ENCODE measurements at regions not wholly inside any gene's neighbourhood (a gene's known extent, or its start where the extent isn't known, plus 50 kb on each side); places are given as distances from the start of the nearest gene placed in this dataset.
A peak's percentile ranks its signal among the peaks of the same experiment; 100 is the strongest.

DNA sequence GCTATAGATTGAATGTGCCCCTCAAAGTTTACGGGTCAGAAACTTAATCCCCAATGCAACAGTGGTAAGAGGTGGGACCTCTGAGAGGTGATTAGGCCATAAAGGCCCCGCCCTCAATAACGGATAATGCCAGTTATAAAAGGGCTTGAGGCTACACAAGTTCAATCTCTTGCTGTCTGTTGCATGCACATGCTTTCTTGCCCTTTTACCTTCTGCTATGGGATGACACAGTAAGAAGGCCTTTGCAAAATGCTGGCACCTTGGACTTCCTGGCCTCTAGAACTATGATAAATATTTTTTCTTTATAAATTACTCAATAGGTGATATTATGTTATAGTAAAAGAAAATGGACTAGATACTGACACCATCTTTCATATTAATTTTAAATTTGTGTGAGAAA, 806.1 kb downstream of the TENT5A start:
- no peak for DNase-seq
- Histone ChIP-seq H3K4me1 (ENCODE audit: control insufficient read depth in 5 of 5, insufficient read depth in 5 of 5, low read length in 5 of 5) (peaks cover 0 to 3% (median 0%) of the 10 kb centered on the region in 5 donors), H3K27me3 (ENCODE audit: control insufficient read depth in 3 of 3, insufficient read depth in 3 of 3, low read length in 2 of 3) (no peaks in the 10 kb centered on the region), H3K9ac (ENCODE audit: insufficient read depth in 1 of 2, low read length in 2 of 2) (no peak overlapping the region), H3K4me3 (no peak overlapping the region), H3K9me3 (ENCODE audit: control insufficient read depth in 4 of 4, insufficient read depth in 3 of 4, low read length in 3 of 4) (no peaks in the 10 kb centered on the region), H3K36me3 (ENCODE audit: control insufficient read depth in 4 of 4, insufficient read depth in 4 of 4, low read length in 4 of 4) (no peaks in the 10 kb centered on the region), H3K27ac (ENCODE audit: low read depth in 1 of 2, low read length in 1 of 2) (no peak overlapping the region)
- ATAC-seq (ENCODE audit: insufficient read depth, low FRiP score), result no peak
- TF ChIP-seq, protein P1, sequence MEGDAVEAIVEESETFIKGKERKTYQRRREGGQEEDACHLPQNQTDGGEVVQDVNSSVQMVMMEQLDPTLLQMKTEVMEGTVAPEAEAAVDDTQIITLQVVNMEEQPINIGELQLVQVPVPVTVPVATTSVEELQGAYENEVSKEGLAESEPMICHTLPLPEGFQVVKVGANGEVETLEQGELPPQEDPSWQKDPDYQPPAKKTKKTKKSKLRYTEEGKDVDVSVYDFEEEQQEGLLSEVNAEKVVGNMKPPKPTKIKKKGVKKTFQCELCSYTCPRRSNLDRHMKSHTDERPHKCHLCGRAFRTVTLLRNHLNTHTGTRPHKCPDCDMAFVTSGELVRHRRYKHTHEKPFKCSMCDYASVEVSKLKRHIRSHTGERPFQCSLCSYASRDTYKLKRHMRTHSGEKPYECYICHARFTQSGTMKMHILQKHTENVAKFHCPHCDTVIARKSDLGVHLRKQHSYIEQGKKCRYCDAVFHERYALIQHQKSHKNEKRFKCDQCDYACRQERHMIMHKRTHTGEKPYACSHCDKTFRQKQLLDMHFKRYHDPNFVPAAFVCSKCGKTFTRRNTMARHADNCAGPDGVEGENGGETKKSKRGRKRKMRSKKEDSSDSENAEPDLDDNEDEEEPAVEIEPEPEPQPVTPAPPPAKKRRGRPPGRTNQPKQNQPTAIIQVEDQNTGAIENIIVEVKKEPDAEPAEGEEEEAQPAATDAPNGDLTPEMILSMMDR (IDR thresholded peaks at IDR 0.05; ENCODE audit: control extremely low read depth, extremely low read depth), result no peak
- WGBS, 2 donors, result 62 to 89% methylated on average over 3 of the region's 3 CpGs

DNA sequence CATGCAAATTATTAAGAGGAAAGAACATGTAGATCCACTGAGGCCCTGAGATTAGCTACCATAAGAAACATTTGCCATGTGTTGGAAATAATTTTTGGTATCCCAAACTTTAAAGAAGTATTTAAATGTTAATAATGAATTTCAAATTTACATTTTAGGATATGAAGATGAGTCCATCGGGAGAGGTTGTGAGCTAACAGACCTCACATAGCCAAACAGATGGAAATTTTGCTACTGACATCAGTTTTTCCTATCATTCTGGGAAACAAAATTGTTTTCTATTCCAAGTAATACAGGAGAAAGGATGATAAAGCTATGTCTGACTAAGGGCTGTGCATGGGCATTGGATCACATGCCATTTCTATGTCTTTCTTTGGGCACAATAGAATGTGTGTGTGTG, 809.6 kb downstream of the TENT5A start:
- no peak overlapping the region for H3K9ac ChIP-seq (ENCODE audit: insufficient read depth in 1 of 2, low read length in 2 of 2)
- H3K27ac ChIP-seq (ENCODE audit: low read depth in 1 of 2, low read length in 1 of 2), result no peak overlapping the region
- no peak overlapping the region for H3K4me3 ChIP-seq
- no peaks in the 10 kb centered on the region for H3K27me3 ChIP-seq (ENCODE audit: control insufficient read depth in 3 of 3, insufficient read depth in 3 of 3, low read length in 2 of 3)
- no peak for ATAC-seq (ENCODE audit: insufficient read depth, low FRiP score)
- DNase-seq, result no peak
- H3K9me3 ChIP-seq (ENCODE audit: control insufficient read depth in 4 of 4, insufficient read depth in 3 of 4, low read length in 3 of 4), result no peaks in the 10 kb centered on the region
- WGBS, 2 donors, result 86 to 90% methylated on average over 1 of the region's 1 CpG
- H3K36me3 ChIP-seq (ENCODE audit: control insufficient read depth in 4 of 4, insufficient read depth in 4 of 4, low read length in 4 of 4), result no peaks in the 10 kb centered on the region
- peaks cover 0 to 20% (median 0%) of the 10 kb centered on the region in 5 donors for H3K4me1 ChIP-seq (ENCODE audit: control insufficient read depth in 5 of 5, insufficient read depth in 5 of 5, low read length in 5 of 5)
- TF ChIP-seq, protein P1 (IDR thresholded peaks at IDR 0.05; ENCODE audit: control extremely low read depth, extremely low read depth), result no peak

DNA sequence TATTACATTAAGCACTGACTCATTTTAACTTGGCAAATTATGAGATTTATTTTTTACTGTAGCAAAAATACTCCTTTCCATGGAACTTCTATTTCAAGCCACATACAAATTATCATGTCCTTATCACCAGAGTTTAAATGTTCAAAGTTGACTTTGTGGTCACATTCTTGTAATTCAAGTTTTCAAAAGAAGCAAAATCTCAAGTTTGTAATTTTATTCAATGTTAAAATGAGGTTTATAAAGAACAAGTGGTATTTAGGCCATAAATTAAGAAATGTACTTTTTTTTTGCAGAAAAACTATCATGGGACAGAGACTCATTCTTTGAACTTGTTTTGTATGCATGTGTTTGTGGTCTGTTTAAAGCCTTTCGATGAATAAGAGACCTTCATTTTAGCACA, 811.5 kb downstream of the TENT5A start:
- no peak for DNase-seq
- H3K9ac ChIP-seq (ENCODE audit: insufficient read depth in 1 of 2, low read length in 2 of 2), result no peak overlapping the region
- no peaks in the 10 kb centered on the region for H3K27me3 ChIP-seq (ENCODE audit: control insufficient read depth in 3 of 3, insufficient read depth in 3 of 3, low read length in 2 of 3)
- peaks cover 0 to 4% (median 0%) of the 10 kb centered on the region in 4 donors for H3K9me3 ChIP-seq (ENCODE audit: control insufficient read depth in 4 of 4, insufficient read depth in 3 of 4, low read length in 3 of 4)
- peaks cover 0 to 20% (median 0%) of the 10 kb centered on the region in 5 donors for H3K4me1 ChIP-seq (ENCODE audit: control insufficient read depth in 5 of 5, insufficient read depth in 5 of 5, low read length in 5 of 5)
- TF ChIP-seq, protein P1 (IDR thresholded peaks at IDR 0.05; ENCODE audit: control extremely low read depth, extremely low read depth), result no peak
- ATAC-seq (ENCODE audit: insufficient read depth, low FRiP score), result no peak
- no peak overlapping the region for H3K4me3 ChIP-seq
- H3K27ac ChIP-seq (ENCODE audit: low read depth in 1 of 2, low read length in 1 of 2), result no peak overlapping the region
- no peaks in the 10 kb centered on the region for H3K36me3 ChIP-seq (ENCODE audit: control insufficient read depth in 4 of 4, insufficient read depth in 4 of 4, low read length in 4 of 4)
- WGBS, 2 donors, result 85 to 90% methylated on average over 1 of the region's 1 CpG

DNA sequence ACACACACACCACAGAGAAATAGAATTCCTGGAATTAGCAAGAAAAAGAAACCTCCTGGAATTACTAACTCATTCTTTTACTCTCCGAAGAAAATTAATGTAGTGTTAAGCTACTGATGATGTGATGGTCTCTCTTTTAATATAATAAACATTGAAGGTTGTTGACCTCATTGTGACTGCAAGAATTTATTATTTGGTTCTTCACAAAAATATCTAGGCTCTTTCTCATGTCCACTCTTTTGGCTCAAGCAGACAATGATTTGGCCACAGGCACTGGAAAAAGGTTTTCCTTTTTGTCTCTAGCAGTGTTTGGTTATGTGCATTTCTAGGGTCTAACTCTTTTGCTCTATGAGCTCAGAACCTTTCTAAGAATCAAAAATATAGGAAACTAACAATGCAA, 811.9 kb downstream of the TENT5A start:
- H3K9me3 ChIP-seq (ENCODE audit: control insufficient read depth in 4 of 4, insufficient read depth in 3 of 4, low read length in 3 of 4), result peaks cover 0 to 4% (median 0%) of the 10 kb centered on the region in 4 donors
- no peak overlapping the region for H3K27ac ChIP-seq (ENCODE audit: low read depth in 1 of 2, low read length in 1 of 2)
- no peaks in the 10 kb centered on the region for H3K36me3 ChIP-seq (ENCODE audit: control insufficient read depth in 4 of 4, insufficient read depth in 4 of 4, low read length in 4 of 4)
- H3K9ac ChIP-seq (ENCODE audit: insufficient read depth in 1 of 2, low read length in 2 of 2), result no peak overlapping the region
- H3K4me1 ChIP-seq (ENCODE audit: control insufficient read depth in 5 of 5, insufficient read depth in 5 of 5, low read length in 5 of 5), result peaks cover 0 to 20% (median 0%) of the 10 kb centered on the region in 5 donors
- WGBS, 2 donors, result 56 to 85% methylated on average over 1 of the region's 1 CpG
- ATAC-seq (ENCODE audit: insufficient read depth, low FRiP score) (no peak), DNase-seq (peak; percentile 25 to 90 (median 90))
- no peak overlapping the region for H3K4me3 ChIP-seq
- TF ChIP-seq, protein P1 (IDR thresholded peaks at IDR 0.05; ENCODE audit: control extremely low read depth, extremely low read depth), result no peak
- H3K27me3 ChIP-seq (ENCODE audit: control insufficient read depth in 3 of 3, insufficient read depth in 3 of 3, low read length in 2 of 3), result no peaks in the 10 kb centered on the region

Measured in lung (tissue), 11 donors.